Calu3 (cell line): ENCODE measurements at regions not wholly inside any gene's neighbourhood (a gene's known extent, or its start where the extent isn't known, plus 50 kb on each side); places are given as distances from the start of the nearest gene placed in this dataset.
"Not testable (repeated sequence)": the region's sequence is repeated elsewhere in the genome, so short reads cannot be mapped to it uniquely, and the experiment has no call there.

Source experiments
- BruUV-seq: library from RNA; stranded (reverse); fragments of 400-500 nt; replicated peaks from 2 replicates; lab custom pipeline; 2021; lab: Mats Ljungman, UMichigan
- CTCF ChIA-PET: fragments of 300-600 bp; sonication (Branson Sonifier 250); formaldehyde crosslinking; loops from one replicate; lab custom pipeline; 2022; ENCODE audit warnings: antibody characterized with exemption; lab: Charles Lee
- DNase-seq: peaks from one replicate; pipeline ENCODE4 v3.0.0; 2022
- H3K27ac Mint-ChIP-seq: one replicate; pipeline ENCODE4 v1.8.0; 2022; ENCODE audit warnings: mixed read lengths; ENCODE audit not compliant: unreplicated experiment
- H3K27me3 Mint-ChIP-seq: one replicate; pipeline ENCODE4 v1.8.0; 2022; ENCODE audit warnings: mixed read lengths; ENCODE audit not compliant: unreplicated experiment
- H3K36me3 Mint-ChIP-seq: one replicate; pipeline ENCODE4 v1.8.0; 2022; ENCODE audit warnings: mild to moderate bottlenecking, moderate library complexity, mixed read lengths; ENCODE audit not compliant: insufficient read depth, unreplicated experiment
- H3K4me1 Mint-ChIP-seq: one replicate; pipeline ENCODE4 v1.8.0; 2022; ENCODE audit warnings: mild to moderate bottlenecking, low read depth, mixed read lengths; ENCODE audit not compliant: unreplicated experiment
- H3K4me3 Mint-ChIP-seq: one replicate; pipeline ENCODE4 v1.8.0; 2022; ENCODE audit warnings: mild to moderate bottlenecking, low read depth, moderate library complexity, mixed read lengths; ENCODE audit not compliant: unreplicated experiment
- H3K9me3 Mint-ChIP-seq: one replicate; pipeline ENCODE4 v1.8.0; 2022; ENCODE audit warnings: low read depth, mixed read lengths; ENCODE audit not compliant: unreplicated experiment
- intact Hi-C: fragments of 100-400 bp; cut with micrococcal nuclease; formaldehyde crosslinking; loops from one replicate; pipeline ENCODE4 v1.10.0; 2022; ENCODE audit not compliant: unreplicated experiment
- TF ChIP-seq, protein P1 (sequence below): fragments of 200-600 bp; IDR thresholded peaks from one replicate; pipeline ENCODE4 v1.8.0; 2022; ENCODE audit warnings: antibody characterized with exemption; ENCODE audit not compliant: unreplicated experiment

DNA sequence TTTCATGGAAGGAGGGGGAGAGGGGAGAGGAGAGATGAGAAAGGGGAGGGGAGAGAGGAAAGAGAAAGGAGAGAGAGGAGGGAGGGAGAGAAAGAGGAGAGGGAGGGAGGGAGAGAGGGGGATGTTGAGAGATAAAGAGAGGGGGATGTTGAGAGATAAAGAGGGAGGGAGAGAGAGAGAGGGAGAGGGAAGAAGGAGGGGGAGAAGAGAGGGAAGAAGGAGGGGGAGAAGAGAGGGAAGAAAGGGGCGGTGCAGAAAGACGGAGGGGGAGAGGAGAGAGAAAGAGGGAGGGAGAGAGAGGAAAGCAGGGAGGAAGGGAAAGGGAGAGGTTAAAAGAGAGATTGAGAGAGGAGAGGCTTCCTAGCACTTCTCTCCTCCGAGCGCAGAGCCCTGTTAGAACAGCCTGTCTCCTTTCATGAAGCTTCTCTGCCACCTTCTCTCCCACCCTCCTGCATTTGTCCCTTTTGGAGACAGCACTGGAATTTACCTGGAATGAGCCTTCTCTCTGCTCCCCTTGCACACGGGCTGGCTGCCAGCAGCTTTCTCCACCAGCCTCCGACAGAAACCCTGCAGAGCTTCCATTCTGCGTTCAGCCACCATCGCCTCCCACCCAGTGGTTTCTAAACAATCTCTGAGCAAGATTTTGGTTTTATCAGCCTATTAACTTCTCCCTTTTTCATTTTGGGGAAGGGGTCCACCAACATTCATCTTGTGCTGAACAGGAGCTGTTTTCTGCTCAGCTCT is 74.0 kb upstream of the CARD11 start:
- H3K9me3 Mint-ChIP-seq: peaks cover 11% of the 10 kb centered on the region
- H3K4me1 Mint-ChIP-seq: peaks cover under 1% of the 10 kb centered on the region
- no peak overlapping the region for H3K4me3 Mint-ChIP-seq
- no TSS peak for BruUV-seq
- CTCF ChIA-PET: interaction anchor here (0.6 to 1.4 kb wide), 4 partner anchors 10 to 1264 kb away, joined by 3 to 5 read pairs (median 4); no protein-coding TSS in a partner anchor
- TF ChIP-seq, protein P1, sequence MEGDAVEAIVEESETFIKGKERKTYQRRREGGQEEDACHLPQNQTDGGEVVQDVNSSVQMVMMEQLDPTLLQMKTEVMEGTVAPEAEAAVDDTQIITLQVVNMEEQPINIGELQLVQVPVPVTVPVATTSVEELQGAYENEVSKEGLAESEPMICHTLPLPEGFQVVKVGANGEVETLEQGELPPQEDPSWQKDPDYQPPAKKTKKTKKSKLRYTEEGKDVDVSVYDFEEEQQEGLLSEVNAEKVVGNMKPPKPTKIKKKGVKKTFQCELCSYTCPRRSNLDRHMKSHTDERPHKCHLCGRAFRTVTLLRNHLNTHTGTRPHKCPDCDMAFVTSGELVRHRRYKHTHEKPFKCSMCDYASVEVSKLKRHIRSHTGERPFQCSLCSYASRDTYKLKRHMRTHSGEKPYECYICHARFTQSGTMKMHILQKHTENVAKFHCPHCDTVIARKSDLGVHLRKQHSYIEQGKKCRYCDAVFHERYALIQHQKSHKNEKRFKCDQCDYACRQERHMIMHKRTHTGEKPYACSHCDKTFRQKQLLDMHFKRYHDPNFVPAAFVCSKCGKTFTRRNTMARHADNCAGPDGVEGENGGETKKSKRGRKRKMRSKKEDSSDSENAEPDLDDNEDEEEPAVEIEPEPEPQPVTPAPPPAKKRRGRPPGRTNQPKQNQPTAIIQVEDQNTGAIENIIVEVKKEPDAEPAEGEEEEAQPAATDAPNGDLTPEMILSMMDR: no peak
- no peaks in the 10 kb centered on the region for H3K36me3 Mint-ChIP-seq
- intact Hi-C loops: no loop called here
- H3K27me3 Mint-ChIP-seq: peaks cover 62% of the 10 kb centered on the region
- H3K27ac Mint-ChIP-seq: no peak overlapping the region
- DNase-seq: no peak

DNA sequence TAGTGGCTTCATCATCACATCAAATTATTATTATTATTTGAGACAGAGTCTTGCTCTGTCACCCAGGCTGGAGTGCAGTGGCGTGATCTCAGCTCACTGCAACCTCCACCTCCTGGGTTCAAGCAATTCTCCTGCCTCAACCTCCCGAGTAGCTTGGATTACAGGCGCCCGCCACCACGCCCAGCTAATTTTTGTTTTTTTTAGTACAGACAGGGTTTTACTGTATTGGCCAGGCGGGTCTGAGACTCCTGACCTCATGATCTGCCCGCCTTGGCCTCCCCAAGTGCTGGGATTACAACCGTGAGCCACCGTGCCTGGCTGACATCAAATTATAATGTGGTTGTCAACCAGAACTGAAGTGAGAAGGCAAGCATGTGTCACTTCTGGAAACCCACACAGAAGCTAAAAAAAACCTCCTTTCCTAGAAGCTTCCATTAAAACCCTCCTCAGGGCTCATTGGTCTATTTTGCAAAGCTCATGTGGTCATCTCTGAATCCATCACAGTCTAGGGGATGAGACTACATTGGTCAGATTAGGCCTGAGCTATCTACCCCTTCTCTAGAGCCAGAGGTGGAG is 75.8 kb upstream of the CARD11 start:
- H3K36me3 Mint-ChIP-seq, H3K27ac Mint-ChIP-seq, H3K4me1 Mint-ChIP-seq, intact Hi-C loops, DNase-seq, BruUV-seq, H3K4me3 Mint-ChIP-seq: not testable (repeated sequence)
- Mint-ChIP-seq H3K9me3 (peaks cover 11% of the 10 kb centered on the region), H3K27me3 (peaks cover 78% of the 10 kb centered on the region)
- CTCF ChIA-PET: interaction anchor here (0.6 kb wide), 1 partner anchor 661 kb away, joined by 3 read pairs; no protein-coding TSS in a partner anchor

- DNase-seq: no peak
- intact Hi-C loops: no loop called here
- H3K36me3 Mint-ChIP-seq: no peaks in the 10 kb centered on the region
- H3K4me3 Mint-ChIP-seq: no peak overlapping the region
- no peak overlapping the region for H3K27ac Mint-ChIP-seq
- peaks cover 11% of the 10 kb centered on the region for H3K9me3 Mint-ChIP-seq
- no peaks in the 10 kb centered on the region for H3K4me1 Mint-ChIP-seq
- TF ChIP-seq, protein P1: no peak
- BruUV-seq: no TSS peak
- CTCF ChIA-PET: interaction anchor here (0.6 kb wide), 1 partner anchor 661 kb away, joined by 3 read pairs; no protein-coding TSS in a partner anchor
- H3K27me3 Mint-ChIP-seq: peaks cover 78% of the 10 kb centered on the region
Observed at GRCh38 chr7:3119963-3120362, 76.3 kb upstream of the CARD11 start.

DNA sequence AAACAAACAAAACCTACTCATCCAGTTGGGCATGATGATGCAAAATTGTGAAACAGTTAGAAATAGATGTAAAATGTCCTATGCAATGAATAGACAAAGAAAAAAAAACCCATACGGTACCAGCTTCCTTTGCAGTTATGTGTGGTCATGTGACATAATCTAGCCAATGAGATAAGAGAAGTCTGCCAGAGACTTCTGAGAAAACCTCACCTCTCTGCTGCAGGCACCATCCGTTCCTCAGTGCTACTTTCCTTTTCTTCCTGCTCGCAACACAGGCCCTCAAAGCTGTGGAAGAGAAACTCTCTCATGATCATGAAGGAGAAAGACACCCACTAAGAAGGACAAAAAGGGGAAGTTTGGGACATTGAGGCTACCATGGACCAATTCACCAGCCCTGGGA is 76.8 kb upstream of the CARD11 start:
- Mint-ChIP-seq H3K27ac (no peak overlapping the region), H3K9me3 (peaks cover 11% of the 10 kb centered on the region), H3K4me1 (no peaks in the 10 kb centered on the region), H3K4me3 (no peak overlapping the region), H3K36me3 (no peaks in the 10 kb centered on the region), H3K27me3 (peaks cover 74% of the 10 kb centered on the region)
- TF ChIP-seq, protein P1: no peak
- no peak for DNase-seq
- no TSS peak for BruUV-seq
- CTCF ChIA-PET: interaction anchor here (0.6 kb wide), 1 partner anchor 93 kb away, joined by 3 read pairs; no protein-coding TSS in a partner anchor
- intact Hi-C loops: no loop called here
